ENCODE measurements at regions not wholly inside any gene's neighbourhood (a gene's known extent, or its start where the extent isn't known, plus 50 kb on each side); places are given as distances from the start of the nearest gene placed in this dataset.

GRCh38 chr2:194176134-194176533 lies 1480.9 kb upstream of the SLC39A10 start:
- Histone ChIP-seq H3K4me1 (ENCODE audit: control insufficient read depth in 1 of 2, insufficient read depth in 1 of 2, low read depth in 1 of 2, low read length in 1 of 2) (no peaks in the 10 kb centered on the region), H3K4me3 (ENCODE audit: low read depth in 1 of 2, low read length in 1 of 2) (no peak overlapping the region), H3K9me3 (no peaks in the 10 kb centered on the region), H3K27me3 (no peaks in the 10 kb centered on the region), H3K36me3 (no peaks in the 10 kb centered on the region), H3K27ac (no peak overlapping the region)
- no peak for TF ChIP-seq CTCF (IDR thresholded peaks at IDR 0.05)

GRCh38 chr2:194166818-194167217 lies 1490.2 kb upstream of the SLC39A10 start:
- Histone ChIP-seq H3K9me3 (no peaks in the 10 kb centered on the region), H3K27ac (no peak overlapping the region), H3K4me1 (ENCODE audit: control insufficient read depth in 1 of 2, insufficient read depth in 1 of 2, low read depth in 1 of 2, low read length in 1 of 2) (no peaks in the 10 kb centered on the region), H3K4me3 (ENCODE audit: low read depth in 1 of 2, low read length in 1 of 2) (no peak overlapping the region), H3K27me3 (no peaks in the 10 kb centered on the region), H3K36me3 (no peaks in the 10 kb centered on the region)
- no peak for TF ChIP-seq CTCF (IDR thresholded peaks at IDR 0.05)

GRCh38 chr2:194155431-194155830 lies 1501.6 kb upstream of the SLC39A10 start:
- no peaks in the 10 kb centered on the region for H3K27me3 ChIP-seq
- no peak overlapping the region for H3K4me3 ChIP-seq (ENCODE audit: low read depth in 1 of 2, low read length in 1 of 2)
- no peak overlapping the region for H3K27ac ChIP-seq
- H3K9me3 ChIP-seq = no peaks in the 10 kb centered on the region
- TF ChIP-seq CTCF (IDR thresholded peaks at IDR 0.05) = no peak
- H3K4me1 ChIP-seq (ENCODE audit: control insufficient read depth in 1 of 2, insufficient read depth in 1 of 2, low read depth in 1 of 2, low read length in 1 of 2) = no peaks in the 10 kb centered on the region
- no peaks in the 10 kb centered on the region for H3K36me3 ChIP-seq

GRCh38 chr2:194151231-194151630 lies 1505.8 kb upstream of the SLC39A10 start:
- Histone ChIP-seq H3K36me3 (no peaks in the 10 kb centered on the region), H3K27me3 (no peaks in the 10 kb centered on the region), H3K4me1 (ENCODE audit: control insufficient read depth in 1 of 2, insufficient read depth in 1 of 2, low read depth in 1 of 2, low read length in 1 of 2) (no peaks in the 10 kb centered on the region), H3K27ac (no peak overlapping the region), H3K4me3 (ENCODE audit: low read depth in 1 of 2, low read length in 1 of 2) (no peak overlapping the region), H3K9me3 (no peaks in the 10 kb centered on the region)
- no peak for TF ChIP-seq CTCF (IDR thresholded peaks at IDR 0.05)

- Histone ChIP-seq H3K4me3 (ENCODE audit: low read depth in 1 of 2, low read length in 1 of 2) (no peak overlapping the region), H3K27ac (no peak overlapping the region), H3K4me1 (ENCODE audit: control insufficient read depth in 1 of 2, insufficient read depth in 1 of 2, low read depth in 1 of 2, low read length in 1 of 2) (no peaks in the 10 kb centered on the region), H3K9me3 (no peaks in the 10 kb centered on the region), H3K27me3 (no peaks in the 10 kb centered on the region), H3K36me3 (no peaks in the 10 kb centered on the region)
- no peak for TF ChIP-seq CTCF (IDR thresholded peaks at IDR 0.05)
These were observed 1521.6 kb upstream of the SLC39A10 start for GRCh38 chr2:194135463-194135862.

GRCh38 chr2:194128810-194129209 lies 1528.2 kb upstream of the SLC39A10 start:
- H3K4me3 ChIP-seq (ENCODE audit: low read depth in 1 of 2, low read length in 1 of 2) = no peak overlapping the region
- H3K9me3 ChIP-seq = peaks cover 3% of the 10 kb centered on the region
- H3K27ac ChIP-seq = no peak overlapping the region
- H3K27me3 ChIP-seq = no peaks in the 10 kb centered on the region
- H3K36me3 ChIP-seq = no peaks in the 10 kb centered on the region
- TF ChIP-seq CTCF (IDR thresholded peaks at IDR 0.05) = no peak
- no peaks in the 10 kb centered on the region for H3K4me1 ChIP-seq (ENCODE audit: control insufficient read depth in 1 of 2, insufficient read depth in 1 of 2, low read depth in 1 of 2, low read length in 1 of 2)
